ENCODE measurements at regions not wholly inside any gene's neighbourhood (a gene's known extent, or its start where the extent isn't known, plus 50 kb on each side); places are given as distances from the start of the nearest gene placed in this dataset.

DNA sequence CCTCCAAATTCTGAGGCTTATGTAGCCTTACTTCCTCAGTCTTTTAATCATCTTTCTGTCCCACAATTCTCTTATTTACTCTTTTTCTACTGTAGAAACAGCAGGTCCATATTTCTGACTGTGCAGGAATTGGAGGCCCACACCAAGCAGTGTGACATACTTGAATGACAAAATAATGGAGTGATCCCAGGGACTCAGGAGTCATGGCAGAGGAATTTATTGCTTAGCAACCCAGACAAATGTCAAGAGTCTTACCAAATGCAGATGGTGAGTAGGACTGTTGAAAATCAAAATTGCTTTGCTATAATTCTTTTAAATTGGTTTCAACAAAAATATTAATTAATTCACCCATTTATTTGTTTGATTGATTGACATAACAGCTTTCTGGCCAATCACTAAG is 59.9 kb downstream of the HTR1B start:
- DNase-seq (ENCODE audit: low read depth, low spot score), result no peak
- in situ Hi-C loops (cut with HindIII; ENCODE audit: low pct_unique_long_range_greater_than_20kb, low sequenced_read_pairs), result no loop called here

DNA sequence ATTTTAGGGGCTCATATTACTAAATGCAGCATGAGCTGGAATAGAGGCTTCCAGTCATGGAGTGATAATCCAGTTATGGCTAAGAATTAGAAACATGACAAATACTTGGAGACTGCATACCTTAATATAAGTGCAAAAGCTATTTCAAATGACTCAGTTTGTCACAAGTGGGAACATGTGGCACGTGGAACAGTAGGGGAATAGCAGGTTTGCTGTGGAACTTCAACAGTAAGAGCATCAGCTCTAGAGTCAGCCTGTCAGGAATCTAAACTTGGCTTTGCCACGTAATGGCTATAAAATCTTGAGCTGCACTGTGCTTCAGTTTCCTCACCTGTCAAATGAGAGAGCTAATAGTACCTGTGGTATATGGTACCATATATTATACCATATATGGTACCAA is 62.1 kb downstream of the HTR1B start:
- in situ Hi-C loops (cut with HindIII; ENCODE audit: low pct_unique_long_range_greater_than_20kb, low sequenced_read_pairs), result no loop called here

DNA sequence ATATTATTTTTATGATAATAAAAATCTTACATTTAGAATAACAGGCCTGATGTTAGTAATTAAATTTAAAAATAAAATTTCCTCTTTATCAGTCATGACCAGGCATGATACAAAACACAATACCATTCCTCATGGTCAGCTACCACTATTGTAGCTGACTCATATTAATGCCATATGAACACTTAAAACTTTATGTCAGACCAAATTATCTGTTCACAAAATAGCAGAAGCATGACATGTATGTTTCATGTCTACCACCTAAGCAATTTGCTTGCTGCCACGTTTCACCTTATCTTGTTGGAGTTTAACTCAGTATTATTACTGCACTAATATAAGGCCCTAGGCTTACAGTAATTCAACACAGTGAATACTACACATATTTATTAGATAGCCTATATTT is 65.7 kb downstream of the HTR1B start:
- in situ Hi-C loops (cut with HindIII; ENCODE audit: low pct_unique_long_range_greater_than_20kb, low sequenced_read_pairs), result no loop called here
- no peak for DNase-seq (ENCODE audit: low read depth, low spot score)

More for the DNA sequence above, 62.1 kb downstream of the HTR1B start:
- no peak for DNase-seq (ENCODE audit: low read depth, low spot score)

DNA sequence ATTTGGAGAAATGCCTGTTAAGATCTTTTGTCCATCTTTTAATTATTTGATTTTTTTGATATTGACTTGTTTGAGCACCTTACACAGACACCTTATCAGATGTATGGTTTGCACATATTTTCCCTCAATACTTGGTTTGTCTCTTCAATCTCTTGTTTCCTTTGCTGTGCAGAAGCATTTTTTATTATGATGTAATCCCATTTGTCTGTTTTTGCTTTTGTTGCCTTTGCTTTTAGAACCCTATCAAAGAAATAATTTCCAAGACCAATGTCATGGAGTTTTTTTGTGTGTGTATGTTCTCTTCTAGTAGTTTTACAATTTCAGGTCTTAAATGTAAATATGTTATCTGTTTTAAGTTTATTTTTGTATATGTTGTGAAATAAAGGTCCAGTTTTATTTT is 73.9 kb downstream of the HTR1B start:
- DNase-seq (ENCODE audit: low read depth, low spot score), result no peak
- in situ Hi-C loops (cut with HindIII; ENCODE audit: low pct_unique_long_range_greater_than_20kb, low sequenced_read_pairs), result no loop called here

DNA sequence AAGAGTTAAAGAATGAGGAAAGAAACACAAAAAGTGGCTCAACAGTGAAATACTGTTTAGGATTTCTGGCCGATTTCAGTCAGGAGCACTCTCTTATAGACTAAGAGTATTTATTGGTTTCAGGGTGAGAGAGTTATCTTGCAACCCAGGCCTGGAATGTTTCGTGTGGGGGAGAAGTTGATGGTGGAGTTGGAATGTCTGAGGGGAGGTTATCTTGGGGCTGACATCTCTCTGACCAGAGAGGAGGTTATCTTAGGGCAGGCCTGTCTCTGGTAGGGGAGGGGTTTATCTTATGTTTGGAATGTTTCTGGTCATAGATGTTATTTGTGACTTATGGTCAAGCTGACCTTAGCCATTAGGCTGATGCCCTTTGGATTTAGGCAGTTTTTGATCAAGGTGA is 80.3 kb downstream of the HTR1B start:
- no peak for DNase-seq (ENCODE audit: low read depth, low spot score)
- in situ Hi-C loops (cut with HindIII; ENCODE audit: low pct_unique_long_range_greater_than_20kb, low sequenced_read_pairs), result no loop called here

DNA sequence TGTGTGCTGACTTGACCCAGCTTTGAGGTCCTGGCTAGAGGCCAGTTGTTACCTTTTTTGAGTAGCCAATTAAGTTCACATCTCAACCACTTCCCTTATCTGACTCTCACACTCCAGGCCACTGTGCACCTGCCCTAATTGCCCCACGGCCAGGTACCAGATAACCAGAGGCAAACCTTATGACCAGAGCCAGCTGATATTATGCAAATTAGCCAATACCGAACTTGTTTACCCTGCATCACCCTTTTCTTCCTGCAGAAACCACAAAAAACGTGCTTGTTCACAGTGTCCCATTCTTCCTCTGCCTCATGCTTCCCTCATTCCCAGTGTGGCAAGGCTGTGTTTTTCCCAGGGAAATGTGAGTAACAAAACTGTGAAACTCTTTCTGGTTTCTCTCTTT is 89.3 kb downstream of the HTR1B start:
- DNase-seq (ENCODE audit: low read depth, low spot score), result no peak
- in situ Hi-C loops (cut with HindIII; ENCODE audit: low pct_unique_long_range_greater_than_20kb, low sequenced_read_pairs), result no loop called here

DNA sequence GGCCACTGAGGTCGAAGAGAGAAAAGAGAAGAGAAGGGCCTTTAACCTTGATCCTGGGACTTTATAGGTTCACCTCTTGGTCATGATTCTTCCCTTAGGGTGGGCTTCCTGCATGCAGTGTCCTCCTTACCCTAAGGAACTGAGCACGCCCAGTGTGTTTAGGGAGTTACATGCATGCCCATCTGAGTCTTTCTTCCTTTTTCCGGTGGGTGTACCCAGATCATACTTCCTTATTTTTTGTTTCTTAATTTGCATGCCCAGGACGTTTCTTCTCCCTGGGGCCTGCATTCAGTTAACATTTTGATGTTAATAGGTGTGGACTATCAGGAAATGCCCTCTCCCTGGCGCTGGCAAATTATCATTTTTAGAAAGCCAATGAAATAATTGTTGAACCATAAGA is 91.5 kb downstream of the HTR1B start:
- DNase-seq (ENCODE audit: low read depth, low spot score), result no peak
- in situ Hi-C loops (cut with HindIII; ENCODE audit: low pct_unique_long_range_greater_than_20kb, low sequenced_read_pairs), result no loop called here

DNA sequence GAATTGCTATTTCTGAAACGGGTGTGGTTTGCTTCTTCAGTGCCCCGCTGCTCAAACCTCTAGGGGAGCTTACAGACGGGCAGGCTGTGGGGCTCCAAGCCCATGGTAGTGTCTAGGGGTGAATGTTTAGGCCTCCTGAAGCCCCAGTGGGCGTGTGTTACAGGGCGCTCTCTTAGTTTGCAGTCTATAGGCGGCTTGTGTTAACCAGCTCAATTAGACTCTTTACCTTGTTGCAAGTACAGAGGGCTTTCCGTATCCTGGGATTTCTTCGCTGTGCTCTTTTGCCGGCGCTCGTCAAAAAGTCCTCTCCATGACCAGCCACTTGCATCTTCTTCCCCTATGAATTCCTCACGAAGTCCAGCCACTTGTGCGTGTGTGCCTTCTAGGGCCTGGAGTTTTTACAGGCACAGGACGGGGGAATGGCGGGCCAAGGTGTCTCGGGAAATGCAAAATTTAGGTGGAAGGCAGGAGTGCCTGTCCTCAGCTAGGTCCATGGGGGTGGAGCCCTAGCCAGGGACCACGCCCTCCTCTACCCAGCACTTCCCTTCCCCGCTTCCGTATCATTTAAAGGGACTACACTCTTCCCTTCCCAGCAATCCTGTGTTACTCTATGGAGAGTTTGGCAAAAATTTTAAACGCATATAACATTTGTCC is 94.5 kb downstream of the HTR1B start:
- peak; percentile 38 for DNase-seq (ENCODE audit: low read depth, low spot score)
- in situ Hi-C loops (cut with HindIII; ENCODE audit: low pct_unique_long_range_greater_than_20kb, low sequenced_read_pairs), result no loop called here

DNA sequence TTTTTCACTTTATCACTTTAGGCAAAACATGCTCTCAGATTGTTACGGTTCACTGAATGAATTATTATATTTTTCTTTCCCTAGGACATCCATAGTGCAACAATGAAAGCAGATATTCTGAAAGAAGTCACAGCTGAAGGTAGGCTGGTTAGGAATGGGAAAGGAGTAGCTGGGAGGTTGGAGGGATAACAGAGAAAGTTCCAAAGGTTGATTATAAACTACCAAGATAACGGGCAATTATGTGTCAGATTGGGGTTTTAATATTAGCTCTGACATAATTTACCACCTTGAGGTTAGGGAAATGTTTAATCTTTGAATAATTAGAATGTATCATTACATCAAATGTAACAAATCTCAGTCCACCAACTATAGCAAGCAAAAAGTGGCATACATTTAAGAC is 96.5 kb downstream of the HTR1B start:
- no peak for DNase-seq (ENCODE audit: low read depth, low spot score)
- in situ Hi-C loops (cut with HindIII; ENCODE audit: low pct_unique_long_range_greater_than_20kb, low sequenced_read_pairs), result no loop called here

DNA sequence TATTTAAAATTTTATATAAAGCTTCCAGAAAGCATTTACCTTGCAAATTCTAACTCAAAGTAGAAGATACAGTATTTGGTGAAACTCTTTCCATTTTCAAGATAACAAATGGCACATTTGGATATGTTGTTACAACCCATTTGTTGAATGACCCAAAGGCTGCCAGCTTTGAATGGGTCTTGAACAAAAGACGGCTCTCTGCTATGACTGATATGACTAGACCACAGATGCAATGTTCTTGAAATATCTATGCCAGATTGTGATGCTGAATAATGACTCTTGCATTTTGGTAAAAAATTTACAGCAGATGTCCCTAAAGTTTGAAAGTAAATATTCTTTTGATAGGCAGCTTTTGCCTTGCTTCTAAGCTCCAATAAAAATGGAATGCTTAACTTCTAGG is 99.6 kb downstream of the HTR1B start:
- DNase-seq (ENCODE audit: low read depth, low spot score), result no peak

DNA sequence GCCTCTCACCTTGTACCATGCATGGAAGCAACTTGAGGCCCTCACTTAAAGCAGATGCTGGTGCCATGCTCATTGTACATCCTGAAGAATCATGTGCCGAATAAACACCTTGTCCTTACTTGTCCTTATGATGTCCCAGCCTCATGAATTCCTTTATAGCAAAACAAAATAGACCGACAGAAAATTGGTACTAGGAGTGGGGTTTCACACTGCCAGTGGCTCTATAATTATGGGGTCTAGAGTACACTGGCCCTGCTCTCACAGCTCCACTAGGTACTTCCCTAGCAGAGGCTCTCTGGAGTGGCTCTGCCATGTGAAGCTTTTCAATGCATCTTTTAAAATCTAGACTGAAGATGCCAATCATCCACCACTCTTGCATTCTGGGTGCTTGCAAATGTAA is 101.2 kb downstream of the HTR1B start:
- in situ Hi-C loops (cut with HindIII; ENCODE audit: low pct_unique_long_range_greater_than_20kb, low sequenced_read_pairs), result no loop called here
- DNase-seq (ENCODE audit: low read depth, low spot score), result no peak

More for the DNA sequence above, 99.6 kb downstream of the HTR1B start:
- in situ Hi-C loops (cut with HindIII; ENCODE audit: low pct_unique_long_range_greater_than_20kb, low sequenced_read_pairs), result no loop called here

DNA sequence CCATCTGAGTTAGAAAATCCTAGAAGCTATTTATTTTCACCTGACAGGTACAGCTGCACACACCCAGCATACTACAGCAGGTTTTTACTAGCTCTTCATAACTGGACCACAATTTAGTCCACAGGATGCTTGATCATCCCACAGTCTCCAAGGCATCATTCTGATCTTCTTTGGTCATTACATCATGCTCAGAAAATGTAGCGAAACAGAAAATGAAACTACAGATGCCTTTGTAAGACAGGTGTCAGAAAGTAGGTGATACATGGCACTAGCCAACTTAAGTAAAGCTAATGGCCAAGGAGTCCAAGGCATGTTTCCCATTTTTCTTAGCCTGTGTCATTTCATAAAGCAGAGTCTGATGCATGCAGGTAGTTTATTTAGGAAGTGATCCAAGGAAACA is 102.3 kb downstream of the HTR1B start:
- DNase-seq (ENCODE audit: low read depth, low spot score), result no peak
- in situ Hi-C loops (cut with HindIII; ENCODE audit: low pct_unique_long_range_greater_than_20kb, low sequenced_read_pairs), result no loop called here

DNA sequence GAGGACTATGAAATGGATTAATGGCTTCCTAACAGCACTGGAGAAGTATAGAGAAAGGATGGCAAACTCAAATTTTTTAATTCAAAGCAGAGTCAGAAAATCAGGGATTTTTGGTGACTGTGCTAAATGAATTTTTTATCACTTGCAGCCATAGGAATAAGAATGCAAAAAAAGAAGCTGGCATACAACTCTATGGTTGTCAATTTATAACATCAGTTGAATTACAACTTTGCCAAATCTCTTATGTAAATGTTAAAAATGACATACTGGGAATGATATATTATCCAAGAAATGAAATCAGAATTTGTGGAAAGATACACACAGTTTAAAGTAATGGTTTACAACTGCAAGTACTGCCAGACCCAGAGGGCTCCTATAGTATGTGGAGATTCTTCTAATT is 106.5 kb downstream of the HTR1B start:
- no peak for DNase-seq (ENCODE audit: low read depth, low spot score)
- in situ Hi-C loops (cut with HindIII; ENCODE audit: low pct_unique_long_range_greater_than_20kb, low sequenced_read_pairs), result no loop called here

DNA sequence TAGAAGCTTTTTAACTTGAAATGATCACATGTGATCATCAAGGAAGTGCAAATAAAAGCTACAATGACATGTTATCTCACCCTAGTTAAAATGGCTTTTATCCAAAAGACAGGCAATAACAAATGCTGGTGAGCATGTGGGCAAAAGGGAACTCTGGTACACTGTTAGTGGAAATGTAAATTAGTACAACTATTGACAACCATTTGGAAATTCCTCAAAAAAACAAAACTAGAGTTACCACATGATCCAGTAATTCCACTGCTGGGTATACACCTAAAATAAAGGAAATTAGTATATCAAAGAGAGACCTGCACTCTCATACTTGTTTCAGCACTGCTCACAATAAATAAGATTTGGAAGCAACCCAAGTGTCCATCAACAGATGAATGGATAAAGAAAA is 108.7 kb downstream of the HTR1B start:
- in situ Hi-C loops (cut with HindIII; ENCODE audit: low pct_unique_long_range_greater_than_20kb, low sequenced_read_pairs), result no loop called here

DNA sequence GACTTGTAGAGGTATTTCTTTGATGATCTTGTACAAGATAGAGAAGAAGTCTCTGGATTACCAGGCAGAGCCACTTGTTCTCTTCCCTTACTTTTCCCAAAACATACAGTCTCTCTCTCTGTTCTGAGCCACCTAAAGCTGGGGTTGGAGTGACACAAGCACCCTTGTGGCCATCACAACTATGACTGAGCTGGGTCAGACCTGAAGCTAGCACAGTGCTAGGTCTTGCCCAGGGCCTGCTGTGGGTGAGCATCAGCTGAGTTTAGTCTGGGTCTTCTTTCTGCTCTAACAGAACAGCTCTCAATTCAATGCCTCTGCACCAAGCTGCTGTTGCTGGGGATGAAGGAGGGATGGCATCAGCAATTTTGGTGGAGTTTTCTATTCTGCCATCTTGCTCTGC is 110.2 kb downstream of the HTR1B start:
- in situ Hi-C loops (cut with HindIII; ENCODE audit: low pct_unique_long_range_greater_than_20kb, low sequenced_read_pairs), result no loop called here
- DNase-seq (ENCODE audit: low read depth, low spot score), result no peak

More for the DNA sequence above, 108.7 kb downstream of the HTR1B start:
- DNase-seq (ENCODE audit: low read depth, low spot score), result no peak

DNA sequence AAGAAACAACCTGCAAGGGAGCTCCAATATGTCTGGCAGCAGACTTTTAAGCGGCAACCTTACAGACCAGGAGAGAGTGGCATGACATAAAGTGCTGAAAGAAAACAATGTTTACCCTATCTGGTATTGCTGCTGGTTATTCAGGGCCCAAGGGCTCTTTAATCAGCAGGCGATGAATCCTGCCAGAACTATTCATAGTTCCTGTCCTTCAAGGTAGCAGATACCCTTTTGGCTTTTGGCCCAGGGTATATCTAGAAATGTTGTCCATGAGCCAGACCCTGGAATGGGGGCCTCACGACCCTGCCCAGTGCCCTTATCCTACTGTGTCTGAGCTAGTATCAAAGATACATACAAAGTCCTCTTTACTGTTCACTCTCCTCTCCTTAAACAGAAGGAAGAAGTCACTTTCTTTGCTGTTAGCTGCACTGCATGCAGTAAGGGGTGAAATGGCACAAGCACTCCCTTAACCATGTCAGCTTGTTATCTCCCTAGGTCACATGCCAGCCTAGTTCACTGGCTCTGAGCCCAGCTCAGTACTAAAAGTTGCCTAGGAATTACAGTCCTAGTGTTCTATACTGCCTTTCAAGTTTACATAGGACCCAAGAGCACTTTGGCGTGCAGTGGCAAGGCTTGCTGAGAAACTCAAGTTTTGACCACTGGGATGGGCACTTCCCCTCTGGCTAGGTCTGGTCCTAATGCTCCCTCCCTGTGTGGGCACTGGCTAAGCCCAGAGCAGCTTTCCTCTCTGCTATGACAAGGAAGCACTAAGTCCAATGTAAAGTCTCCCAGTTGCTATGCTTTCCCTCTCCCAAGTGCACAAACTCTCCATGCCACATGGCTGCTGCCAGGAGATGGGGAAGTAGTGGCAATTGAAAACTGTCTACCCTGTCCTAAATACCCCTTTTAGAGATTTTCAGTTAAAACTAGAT is 122.0 kb downstream of the HTR1B start:
- DNase-seq (ENCODE audit: low read depth, low spot score), result peak; percentile 14
- in situ Hi-C loops (cut with HindIII; ENCODE audit: low pct_unique_long_range_greater_than_20kb, low sequenced_read_pairs), result no loop called here

DNA sequence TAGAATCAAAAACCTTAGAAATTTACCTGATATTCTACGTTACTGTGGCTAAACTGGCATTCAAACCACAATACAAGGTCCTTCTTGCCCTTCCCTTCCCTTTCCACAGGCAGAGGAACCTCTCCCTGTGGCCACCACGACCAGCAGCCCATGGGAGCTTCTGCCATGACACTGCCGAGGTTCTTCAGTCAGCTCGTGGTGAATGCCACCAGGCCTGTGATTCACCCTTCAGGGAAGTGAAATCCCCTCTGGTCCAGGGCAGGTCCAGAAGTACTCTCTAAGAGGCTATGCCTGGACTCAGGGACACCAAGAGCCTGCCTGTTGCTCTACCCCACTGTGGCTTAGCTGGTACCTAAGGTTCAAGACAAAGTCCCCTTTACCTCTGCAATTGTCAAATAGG is 123.0 kb downstream of the HTR1B start:
- DNase-seq (ENCODE audit: low read depth, low spot score), result no peak
- in situ Hi-C loops (cut with HindIII; ENCODE audit: low pct_unique_long_range_greater_than_20kb, low sequenced_read_pairs), result no loop called here

DNA sequence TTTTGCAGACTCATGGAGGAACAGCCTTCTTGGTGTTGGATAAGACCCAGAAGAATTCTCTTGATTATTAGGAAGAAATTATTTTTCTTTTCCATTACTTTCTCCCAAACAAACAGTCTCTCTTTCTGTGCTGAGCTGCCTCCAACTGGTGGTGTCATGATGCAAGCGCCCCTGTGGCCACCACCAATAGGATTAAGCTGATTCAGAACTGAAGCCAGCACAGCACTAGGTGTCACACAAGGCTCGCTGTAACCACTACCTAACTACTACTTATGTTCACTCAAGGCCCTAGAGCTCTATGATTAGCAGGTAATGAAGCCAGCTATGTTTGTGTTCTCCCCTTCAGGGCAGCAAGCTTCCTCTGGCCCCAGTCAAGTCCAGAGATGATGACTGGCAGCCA is 123.4 kb downstream of the HTR1B start:
- no peak for DNase-seq (ENCODE audit: low read depth, low spot score)
- in situ Hi-C loops (cut with HindIII; ENCODE audit: low pct_unique_long_range_greater_than_20kb, low sequenced_read_pairs), result no loop called here

DNA sequence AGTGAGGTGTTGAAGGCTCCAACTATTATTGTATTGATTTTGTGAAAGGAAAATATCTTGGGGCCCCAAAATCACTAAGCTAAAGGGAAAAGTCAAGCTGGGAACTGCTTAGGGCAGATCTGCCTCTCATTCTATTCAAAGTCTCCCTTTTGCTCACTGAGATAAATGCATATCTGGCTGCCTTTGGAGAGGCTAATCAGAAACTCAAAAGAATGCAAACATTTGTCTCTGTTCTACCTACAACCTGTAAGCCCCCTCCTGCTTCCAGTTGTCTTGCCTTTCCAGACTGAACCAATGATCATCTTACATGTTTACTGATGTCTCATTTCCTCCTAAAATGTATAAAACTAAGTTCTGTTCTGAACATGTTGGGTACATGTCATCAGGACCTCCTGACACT is 125.9 kb downstream of the HTR1B start:
- in situ Hi-C loops (cut with HindIII; ENCODE audit: low pct_unique_long_range_greater_than_20kb, low sequenced_read_pairs), result no loop called here
- no peak for DNase-seq (ENCODE audit: low read depth, low spot score)

Measured in SK-MEL-5 (cell line).